Smooth muscle cell (in vitro differentiated cells): ENCODE measurements at regions not wholly inside any gene's neighbourhood (a gene's known extent, or its start where the extent isn't known, plus 50 kb on each side); places are given as distances from the start of the nearest gene placed in this dataset.

Experiments used
- DNase-seq: peaks from one replicate; lab custom pipeline; 2025; ENCODE audit not compliant: unreplicated experiment; lab: John Stamatoyannopoulos, UW
- H2AFZ ChIP-seq: fragments of 200-600 bp; sonication (generic); 2 replicates; pipeline ENCODE4 v1.6.0; 2016; ENCODE audit warnings: antibody characterized with exemption, low read depth, mild to moderate bottlenecking
- H3F3A ChIP-seq: fragments of 200-600 bp; sonication (generic); 2 replicates; pipeline ENCODE4 v1.6.0; 2017; ENCODE audit warnings: antibody characterized with exemption, low read depth
- H3K27ac ChIP-seq: fragments of 200-600 bp; sonication (generic); 2 replicates; pipeline ENCODE4 v1.5.1; 2016; ENCODE audit warnings: low read depth, mild to moderate bottlenecking
- H3K27me3 ChIP-seq: fragments of 200-600 bp; sonication (generic); 2 replicates; pipeline ENCODE4 v1.6.1; 2016; ENCODE audit warnings: low read depth, mild to moderate bottlenecking
- H3K36me3 ChIP-seq: fragments of 200-600 bp; sonication (generic); 2 replicates; pipeline ENCODE4 v1.5.1; 2016; ENCODE audit warnings: low read depth
- H3K4me1 ChIP-seq: fragments of 200-600 bp; sonication (generic); 2 replicates; pipeline ENCODE4 v1.5.1; 2016; ENCODE audit warnings: low read depth
- H3K4me2 ChIP-seq: fragments of 200-600 bp; sonication (generic); 2 replicates; pipeline ENCODE4 v1.6.0; 2016; ENCODE audit warnings: mild to moderate bottlenecking
- H3K4me3 ChIP-seq: fragments of 200-600 bp; sonication (generic); 2 replicates; pipeline ENCODE4 v1.5.1; 2016; ENCODE audit warnings: mild to moderate bottlenecking
- H3K79me2 ChIP-seq: fragments of 200-600 bp; sonication (generic); 2 replicates; pipeline ENCODE4 v1.6.0; 2016; ENCODE audit warnings: low read depth, mild to moderate bottlenecking
- H3K9ac ChIP-seq: fragments of 200-600 bp; sonication (generic); 2 replicates; pipeline ENCODE4 v1.6.0; 2016; ENCODE audit warnings: low read depth
- H3K9me3 ChIP-seq: fragments of 200-600 bp; sonication (generic); replicated peaks from 2 replicates; pipeline ENCODE4 v1.5.1; 2016; ENCODE audit warnings: low read depth
- H4K20me1 ChIP-seq: fragments of 200-600 bp; sonication (generic); 2 replicates; pipeline ENCODE4 v1.6.0; 2016; ENCODE audit warnings: low read depth
- WGBS: methylation state at CpG from one replicate; pipeline ENCODE4 v1.1.7; 2016; ENCODE audit warnings: low lambda C conversion rate; 5-methylcytosine and 5-hydroxymethylcytosine counted together
- TF ChIP-seq, protein P1 (sequence below): fragments of 200-600 bp; sonication (generic); IDR thresholded peaks from 2 replicates; pipeline ENCODE4 v1.5.1; 2017; ENCODE audit warnings: borderline replicate concordance, mild to moderate bottlenecking, antibody characterized with exemption; ENCODE audit not compliant: insufficient read depth, poor library complexity, severe bottlenecking

DNA sequence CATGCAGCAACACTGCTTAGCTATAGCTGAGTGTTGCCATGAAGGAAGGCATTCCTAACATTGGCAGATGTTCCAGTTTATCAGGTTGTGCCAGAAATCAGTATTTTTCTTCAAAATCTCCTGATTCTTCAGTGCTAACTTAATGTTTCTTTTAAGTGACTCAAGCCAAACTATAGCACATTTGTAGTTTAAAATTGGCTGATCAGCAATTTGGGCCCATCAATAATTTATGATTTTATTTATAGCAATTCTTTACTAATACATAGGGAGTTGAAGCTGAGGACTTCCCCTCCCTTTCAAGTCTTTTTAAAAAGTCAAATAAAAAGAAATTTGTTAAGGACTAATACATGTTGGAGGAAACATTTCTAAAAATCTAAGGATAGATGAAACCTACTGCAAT is 383.8 kb upstream of the KHDRBS2 start:
- Histone ChIP-seq H3K4me2 (no peak overlapping the region), H3K79me2 (no peaks in the 10 kb centered on the region), H2AFZ (no peak overlapping the region), H3K27me3 (no peaks in the 10 kb centered on the region), H3K9ac (no peak overlapping the region), H3K27ac (no peak overlapping the region), H3K4me1 (no peaks in the 10 kb centered on the region), H3K9me3 (no peaks in the 10 kb centered on the region), H3K36me3 (no peaks in the 10 kb centered on the region), H3F3A (no peaks in the 10 kb centered on the region), H3K4me3 (no peak overlapping the region), H4K20me1 (no peaks in the 10 kb centered on the region)
- no peak for DNase-seq
- TF ChIP-seq, protein P1, sequence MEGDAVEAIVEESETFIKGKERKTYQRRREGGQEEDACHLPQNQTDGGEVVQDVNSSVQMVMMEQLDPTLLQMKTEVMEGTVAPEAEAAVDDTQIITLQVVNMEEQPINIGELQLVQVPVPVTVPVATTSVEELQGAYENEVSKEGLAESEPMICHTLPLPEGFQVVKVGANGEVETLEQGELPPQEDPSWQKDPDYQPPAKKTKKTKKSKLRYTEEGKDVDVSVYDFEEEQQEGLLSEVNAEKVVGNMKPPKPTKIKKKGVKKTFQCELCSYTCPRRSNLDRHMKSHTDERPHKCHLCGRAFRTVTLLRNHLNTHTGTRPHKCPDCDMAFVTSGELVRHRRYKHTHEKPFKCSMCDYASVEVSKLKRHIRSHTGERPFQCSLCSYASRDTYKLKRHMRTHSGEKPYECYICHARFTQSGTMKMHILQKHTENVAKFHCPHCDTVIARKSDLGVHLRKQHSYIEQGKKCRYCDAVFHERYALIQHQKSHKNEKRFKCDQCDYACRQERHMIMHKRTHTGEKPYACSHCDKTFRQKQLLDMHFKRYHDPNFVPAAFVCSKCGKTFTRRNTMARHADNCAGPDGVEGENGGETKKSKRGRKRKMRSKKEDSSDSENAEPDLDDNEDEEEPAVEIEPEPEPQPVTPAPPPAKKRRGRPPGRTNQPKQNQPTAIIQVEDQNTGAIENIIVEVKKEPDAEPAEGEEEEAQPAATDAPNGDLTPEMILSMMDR: no peak

DNA sequence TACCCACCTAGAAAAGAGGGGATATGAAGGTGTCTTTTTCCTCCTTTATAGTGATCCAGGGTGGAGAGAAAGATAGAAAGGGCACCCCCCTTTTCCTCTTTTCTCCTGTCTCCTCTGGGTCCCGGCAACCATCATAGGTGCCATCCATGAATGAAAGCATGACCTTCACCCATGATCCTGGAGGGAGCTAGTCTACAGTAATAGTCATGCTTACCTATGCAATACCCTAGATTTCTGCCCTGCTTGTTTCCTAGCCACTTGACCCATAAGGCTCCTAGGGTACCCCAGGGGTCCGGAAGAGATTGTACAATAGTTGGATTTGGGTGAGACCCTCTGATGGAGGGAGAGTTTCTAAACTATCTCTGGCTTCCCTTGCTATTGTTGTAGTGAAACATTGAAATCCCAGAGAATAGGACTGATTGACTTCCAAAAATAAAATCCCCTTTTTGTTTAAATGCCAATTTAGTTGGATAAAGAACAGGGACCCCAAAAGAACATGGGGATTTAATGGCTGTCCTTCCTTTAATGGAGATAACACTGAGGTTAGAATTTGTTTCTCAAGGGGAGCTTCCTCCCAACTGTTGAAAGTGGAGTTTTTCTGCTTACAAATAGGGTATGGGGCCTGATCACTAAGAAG is 366.8 kb upstream of the KHDRBS2 start:
- 61% methylated on average over 2 of the region's 2 CpGs for WGBS
- Histone ChIP-seq H3K79me2 (no peaks in the 10 kb centered on the region), H3K27ac (no peak overlapping the region)

DNA sequence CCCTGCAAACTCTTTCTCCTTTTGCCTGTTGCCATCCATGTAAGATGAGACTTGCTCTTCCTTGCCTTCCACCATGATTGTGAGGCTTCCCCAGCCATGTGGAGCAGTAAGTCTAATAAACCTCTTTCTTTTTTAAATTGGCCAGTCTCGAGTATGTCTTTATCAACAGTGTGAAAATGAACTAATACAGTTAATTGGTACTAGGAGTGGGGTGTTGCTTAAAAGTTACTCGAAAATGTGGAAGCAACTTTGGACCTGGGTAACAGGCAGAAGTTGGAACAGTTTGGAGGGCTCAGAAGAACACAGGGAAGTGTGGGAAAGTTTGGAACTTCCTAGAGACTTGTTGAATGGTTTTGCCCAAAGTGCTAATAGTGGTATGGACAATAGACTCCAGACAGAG is 359.2 kb upstream of the KHDRBS2 start:
- no peaks in the 10 kb centered on the region for H3K36me3 ChIP-seq
- TF ChIP-seq, protein P1: no peak
- no peaks in the 10 kb centered on the region for H3K9me3 ChIP-seq
- no peaks in the 10 kb centered on the region for H3K27me3 ChIP-seq
- no peak overlapping the region for H3K9ac ChIP-seq
- WGBS: 74% methylated on average over 2 of the region's 2 CpGs
- no peaks in the 10 kb centered on the region for H4K20me1 ChIP-seq
- no peak overlapping the region for H2AFZ ChIP-seq
- H3K27ac ChIP-seq: no peak overlapping the region
- no peak overlapping the region for H3K4me2 ChIP-seq
- DNase-seq: no peak
- no peaks in the 10 kb centered on the region for H3K79me2 ChIP-seq
- no peaks in the 10 kb centered on the region for H3F3A ChIP-seq
- no peaks in the 10 kb centered on the region for H3K4me1 ChIP-seq
- H3K4me3 ChIP-seq: no peak overlapping the region

More for the DNA sequence above, 366.8 kb upstream of the KHDRBS2 start:
- H3F3A ChIP-seq: no peaks in the 10 kb centered on the region
- no peak overlapping the region for H3K9ac ChIP-seq
- no peaks in the 10 kb centered on the region for H3K4me1 ChIP-seq
- no peak for DNase-seq
- H2AFZ ChIP-seq: no peak overlapping the region
- H3K27me3 ChIP-seq: no peaks in the 10 kb centered on the region
- H3K9me3 ChIP-seq: peaks cover 23% of the 10 kb centered on the region
- no peak overlapping the region for H3K4me2 ChIP-seq
- no peaks in the 10 kb centered on the region for H3K36me3 ChIP-seq
- no peaks in the 10 kb centered on the region for H4K20me1 ChIP-seq
- H3K4me3 ChIP-seq: no peak overlapping the region
- TF ChIP-seq, protein P1: no peak

DNA sequence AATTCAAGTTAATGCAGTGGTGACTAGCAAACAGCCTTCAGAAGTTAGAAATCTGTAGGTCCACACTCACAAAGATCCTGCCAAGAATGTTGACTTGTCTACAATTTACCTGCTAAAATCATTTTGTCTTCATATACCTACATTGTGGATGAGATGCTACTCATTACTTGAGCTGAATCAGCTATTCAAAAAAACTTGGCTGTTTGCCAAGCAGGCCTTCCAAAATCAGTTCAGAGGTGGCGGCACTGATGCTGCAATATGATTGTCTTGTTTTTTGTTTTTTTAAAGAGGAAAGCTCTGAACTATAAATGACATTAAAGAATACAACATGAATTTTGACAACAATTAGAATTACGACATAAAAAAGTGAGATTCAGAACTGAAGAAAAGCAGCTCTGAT is 354.7 kb upstream of the KHDRBS2 start:
- Histone ChIP-seq H3F3A (no peaks in the 10 kb centered on the region), H3K9me3 (no peaks in the 10 kb centered on the region), H3K4me1 (no peaks in the 10 kb centered on the region), H3K36me3 (no peaks in the 10 kb centered on the region), H3K4me3 (no peak overlapping the region), H3K4me2 (no peak overlapping the region), H3K79me2 (no peaks in the 10 kb centered on the region), H3K27ac (no peak overlapping the region), H4K20me1 (no peaks in the 10 kb centered on the region), H2AFZ (no peak overlapping the region), H3K27me3 (no peaks in the 10 kb centered on the region), H3K9ac (no peak overlapping the region)
- DNase-seq: no peak
- TF ChIP-seq, protein P1: no peak
- 93% methylated on average over 2 of the region's 2 CpGs for WGBS
